ENCODE measurements at regions not wholly inside any gene's neighbourhood (a gene's known extent, or its start where the extent isn't known, plus 50 kb on each side); places are given as distances from the start of the nearest gene placed in this dataset.

GRCh38 chr14:51546603-51547258, 105.0 kb upstream of the FRMD6 start:
- DNase-seq (ENCODE audit: low read depth), result peak; percentile 31

GRCh38 chr14:51547260-51547659, 104.5 kb upstream of the FRMD6 start:
- DNase-seq (ENCODE audit: low read depth), result peak; percentile 98

- no peak for DNase-seq (ENCODE audit: low read depth)
These were observed 104.0 kb upstream of the FRMD6 start for GRCh38 chr14:51547701-51548100.

- DNase-seq (ENCODE audit: low read depth), result peak; percentile 25
These were observed 103.5 kb upstream of the FRMD6 start for GRCh38 chr14:51548187-51548586.

- DNase-seq (ENCODE audit: low read depth), result no peak
These were observed 101.1 kb upstream of the FRMD6 start for GRCh38 chr14:51550636-51551035.

GRCh38 chr14:51552275-51552674, 99.4 kb upstream of the FRMD6 start:
- no peak for DNase-seq (ENCODE audit: low read depth)

GRCh38 chr14:51552768-51553404, 98.8 kb upstream of the FRMD6 start:
- peak; percentile 57 for DNase-seq (ENCODE audit: low read depth)

GRCh38 chr14:51554339-51554920, 97.3 kb upstream of the FRMD6 start:
- peak; percentile 93 for DNase-seq (ENCODE audit: low read depth)

- peak; percentile 62 for DNase-seq (ENCODE audit: low read depth)
These were observed 96.8 kb upstream of the FRMD6 start for GRCh38 chr14:51554953-51555352.

- DNase-seq (ENCODE audit: low read depth), result no peak
These were observed 90.6 kb upstream of the FRMD6 start for GRCh38 chr14:51561141-51561540.

GRCh38 chr14:51562816-51563215, 88.9 kb upstream of the FRMD6 start:
- peak; percentile 71 for DNase-seq (ENCODE audit: low read depth)

GRCh38 chr14:51563560-51563959, 88.2 kb upstream of the FRMD6 start:
- no peak for DNase-seq (ENCODE audit: low read depth)

GRCh38 chr14:51564460-51564859, 87.2 kb upstream of the FRMD6 start:
- no peak for DNase-seq (ENCODE audit: low read depth)

GRCh38 chr14:51564986-51565604, 86.6 kb upstream of the FRMD6 start:
- DNase-seq (ENCODE audit: low read depth), result no peak

- no peak for DNase-seq (ENCODE audit: low read depth)
These were observed 84.7 kb upstream of the FRMD6 start for GRCh38 chr14:51566831-51567582.

GRCh38 chr14:51568366-51568765, 83.3 kb upstream of the FRMD6 start:
- no peak for DNase-seq (ENCODE audit: low read depth)

- DNase-seq (ENCODE audit: low read depth), result no peak
These were observed 78.1 kb upstream of the FRMD6 start for GRCh38 chr14:51573607-51574006.

- no peak for DNase-seq (ENCODE audit: low read depth)
These were observed 77.7 kb upstream of the FRMD6 start for GRCh38 chr14:51574009-51574408.

- no peak for DNase-seq (ENCODE audit: low read depth)
These were observed 76.2 kb upstream of the FRMD6 start for GRCh38 chr14:51575349-51576116.

GRCh38 chr14:51576117-51576430, 75.6 kb upstream of the FRMD6 start:
- DNase-seq (ENCODE audit: low read depth), result peak; percentile 78

GRCh38 chr14:51576879-51577278, 74.8 kb upstream of the FRMD6 start:
- no peak for DNase-seq (ENCODE audit: low read depth)

GRCh38 chr14:51578853-51579252, 72.9 kb upstream of the FRMD6 start:
- no peak for DNase-seq (ENCODE audit: low read depth)
